Cardiac septum (tissue), 1 donor: ENCODE measurements at regions not wholly inside any gene's neighbourhood (a gene's known extent, or its start where the extent isn't known, plus 50 kb on each side); places are given as distances from the start of the nearest gene placed in this dataset.

Experiments used
- DNase-seq: peaks from one replicate; pipeline ENCODE4 v3.0.0-alpha.2; 2020; ENCODE audit warnings: low spot score
- intact Hi-C: fragments of 100-400 bp; cut with DNase I; formaldehyde crosslinking; loops from one replicate; pipeline ENCODE4 v1.14.0; 2022
- donor health status: DM: no; HTN: no; CAD: no.

- no peak for DNase-seq
- intact Hi-C loops, result no loop called here
Observed at GRCh38 chr16:51404386-51404785, 253.3 kb upstream of the SALL1 start.

GRCh38 chr16:51402785-51403184, 251.7 kb upstream of the SALL1 start:
- intact Hi-C loops, result no loop called here
- no peak for DNase-seq

GRCh38 chr16:51402298-51402697, 251.2 kb upstream of the SALL1 start:
- intact Hi-C loops, result no loop called here
- no peak for DNase-seq

GRCh38 chr16:51401673-51402072, 250.6 kb upstream of the SALL1 start:
- intact Hi-C loops, result no loop called here
- DNase-seq, result no peak

GRCh38 chr16:51399908-51400670, 249.0 kb upstream of the SALL1 start:
- no peak for DNase-seq
- intact Hi-C loops, result no loop called here

GRCh38 chr16:51394421-51394820, 243.4 kb upstream of the SALL1 start:
- no peak for DNase-seq
- intact Hi-C loops, result no loop called here

- intact Hi-C loops, result no loop called here
- no peak for DNase-seq
Observed at GRCh38 chr16:51393381-51394005, 242.4 kb upstream of the SALL1 start.

GRCh38 chr16:51392521-51393187, 241.6 kb upstream of the SALL1 start:
- DNase-seq, result no peak
- intact Hi-C loops, result no loop called here

- no peak for DNase-seq
- intact Hi-C loops, result no loop called here
Observed at GRCh38 chr16:51391798-51392511, 240.9 kb upstream of the SALL1 start.

- no peak for DNase-seq
- intact Hi-C loops, result no loop called here
Observed at GRCh38 chr16:51390877-51391276, 239.8 kb upstream of the SALL1 start.

GRCh38 chr16:51389881-51390280, 238.8 kb upstream of the SALL1 start:
- intact Hi-C loops, result no loop called here
- DNase-seq, result no peak

- DNase-seq, result no peak
- intact Hi-C loops, result no loop called here
Observed at GRCh38 chr16:51388516-51388951, 237.5 kb upstream of the SALL1 start.

- intact Hi-C loops, result no loop called here
- no peak for DNase-seq
Observed at GRCh38 chr16:51383909-51384308, 232.8 kb upstream of the SALL1 start.

GRCh38 chr16:51382940-51383339, 231.9 kb upstream of the SALL1 start:
- no peak for DNase-seq
- intact Hi-C loops, result no loop called here

- DNase-seq, result no peak
- intact Hi-C loops, result no loop called here
Observed at GRCh38 chr16:51382211-51382610, 231.1 kb upstream of the SALL1 start.

- no peak for DNase-seq
- intact Hi-C loops, result no loop called here
Observed at GRCh38 chr16:51376080-51376479, 225.0 kb upstream of the SALL1 start.

GRCh38 chr16:51374790-51375189, 223.7 kb upstream of the SALL1 start:
- DNase-seq, result no peak
- intact Hi-C loops, result no loop called here

- intact Hi-C loops, result no loop called here
- DNase-seq, result no peak
Observed at GRCh38 chr16:51374346-51374745, 223.3 kb upstream of the SALL1 start.

GRCh38 chr16:51365715-51366114, 214.6 kb upstream of the SALL1 start:
- DNase-seq, result no peak
- intact Hi-C loops, result no loop called here
